HG03095 (cell line): ENCODE measurements at regions not wholly inside any gene's neighbourhood (a gene's known extent, or its start where the extent isn't known, plus 50 kb on each side); places are given as distances from the start of the nearest gene placed in this dataset.
A peak's percentile ranks its signal among the peaks of the same experiment; 100 is the strongest.

ENCODE experiments used
- ATAC-seq: cut with Tn5 transposase; IDR thresholded peaks from one replicate; pipeline ENCODE4 v1.9.1; 2021; ENCODE audit warnings: moderate library complexity; ENCODE audit not compliant: unreplicated experiment

DNA sequence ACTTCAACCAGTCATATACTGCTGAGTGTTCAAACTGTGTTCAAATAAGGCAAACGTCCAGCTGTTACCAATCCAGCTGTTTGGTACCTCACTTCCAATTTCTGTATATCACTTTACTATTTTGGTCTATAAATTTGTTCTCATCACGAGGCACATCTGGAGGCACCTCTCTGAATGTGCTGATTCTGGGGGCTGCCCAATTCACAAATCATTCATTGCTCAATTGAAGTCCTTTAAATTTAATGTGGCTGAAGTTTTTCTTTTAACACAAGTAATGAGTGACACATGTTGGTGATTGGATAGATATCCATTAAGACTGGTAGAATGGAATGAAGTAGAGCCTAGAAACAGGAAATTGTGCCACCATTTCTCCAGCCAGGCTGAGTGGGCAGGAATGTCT lies 617.0 kb upstream of the TMEM132C start:
- no peak for ATAC-seq

DNA sequence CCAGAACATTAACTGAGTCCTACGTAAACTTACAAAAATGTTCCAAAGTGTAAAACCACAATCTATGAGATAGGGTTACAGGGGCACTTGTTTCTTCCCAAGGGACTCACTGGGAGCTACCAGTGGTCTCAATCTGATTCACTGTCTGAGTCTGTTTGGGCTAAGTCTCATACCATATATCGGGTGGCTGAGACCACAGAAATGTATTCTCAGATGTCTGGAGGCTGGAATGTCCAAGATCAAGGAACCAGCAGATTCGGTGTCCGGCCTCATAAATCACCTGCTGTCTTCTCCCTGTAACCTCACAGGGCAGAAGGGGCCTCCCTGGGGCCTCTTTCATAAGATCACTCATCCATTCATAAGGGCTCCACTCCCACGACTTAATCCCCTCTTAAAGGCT lies 616.3 kb upstream of the TMEM132C start:
- no peak for ATAC-seq

- no peak for ATAC-seq
Observed at GRCh38 chr12:127652281-127652680, 614.7 kb upstream of the TMEM132C start.

DNA sequence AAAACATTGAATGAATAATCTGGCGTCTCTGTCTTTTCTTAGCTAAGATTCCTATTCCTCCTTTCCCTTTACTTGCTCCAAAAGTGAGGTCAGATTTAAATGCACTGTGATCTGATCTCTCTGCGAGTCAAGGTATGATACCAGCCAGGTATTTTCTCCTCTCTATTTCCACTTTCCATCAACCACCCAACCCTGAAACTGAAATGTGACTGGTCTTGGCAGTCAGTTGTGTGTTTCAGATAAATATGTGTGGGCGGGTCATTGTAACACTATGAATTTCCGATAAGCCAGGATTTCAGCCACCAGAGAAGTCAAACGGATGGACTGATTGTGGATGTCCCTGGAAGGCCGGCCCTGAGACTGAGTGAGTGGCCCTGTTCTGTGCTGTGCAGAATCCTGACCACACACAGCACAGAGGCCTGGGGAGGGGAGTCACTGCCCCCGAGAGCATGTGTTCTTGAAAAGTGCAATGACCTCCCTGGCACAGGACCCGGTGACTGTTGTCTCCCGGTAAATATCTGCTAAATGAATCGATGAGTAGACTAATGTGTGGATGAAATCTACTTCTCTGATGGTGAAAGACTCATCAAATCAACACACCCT lies 612.5 kb upstream of the TMEM132C start:
- ATAC-seq, result no peak

GRCh38 chr12:127655691-127656090 lies 611.3 kb upstream of the TMEM132C start:
- ATAC-seq, result no peak

DNA sequence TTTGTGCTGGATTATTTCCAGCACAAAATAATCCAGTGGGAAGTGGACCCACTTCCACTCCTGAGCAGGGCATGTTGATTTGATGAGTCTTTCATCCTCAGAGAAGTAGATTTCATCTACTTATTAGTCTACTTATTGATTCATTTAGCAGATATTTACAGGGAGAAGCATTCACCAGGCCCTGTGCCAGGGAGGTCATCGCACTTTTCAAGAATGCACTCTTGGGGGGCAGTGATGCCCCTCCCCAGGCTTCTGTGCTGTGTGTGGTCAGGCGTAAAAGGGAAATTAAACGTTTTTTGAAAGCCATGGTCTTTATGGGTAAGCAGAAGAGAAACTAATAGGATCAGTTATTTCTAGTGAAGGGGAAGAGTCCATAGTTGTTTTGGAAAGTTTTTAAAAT lies 610.7 kb upstream of the TMEM132C start:
- ATAC-seq, result no peak

DNA sequence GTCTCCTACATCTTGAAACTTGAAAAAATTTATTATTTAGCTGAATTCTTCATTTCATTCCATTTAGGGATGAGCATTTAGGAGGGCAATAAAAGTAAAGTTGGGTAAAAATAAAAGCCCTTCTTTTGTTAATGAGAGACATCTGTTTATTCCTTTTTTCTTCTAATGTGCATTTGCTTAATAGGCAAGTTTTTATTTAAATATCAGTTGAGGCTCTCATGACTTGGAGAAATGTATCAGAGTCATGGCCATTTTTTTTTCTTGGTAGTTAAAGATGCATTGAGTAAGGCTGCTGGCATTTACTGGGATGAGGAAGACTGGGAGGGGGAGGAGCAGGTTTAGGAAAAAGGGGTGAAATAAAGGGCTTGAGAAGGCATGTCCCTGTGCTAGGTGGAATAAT lies 609.9 kb upstream of the TMEM132C start:
- ATAC-seq, result no peak

DNA sequence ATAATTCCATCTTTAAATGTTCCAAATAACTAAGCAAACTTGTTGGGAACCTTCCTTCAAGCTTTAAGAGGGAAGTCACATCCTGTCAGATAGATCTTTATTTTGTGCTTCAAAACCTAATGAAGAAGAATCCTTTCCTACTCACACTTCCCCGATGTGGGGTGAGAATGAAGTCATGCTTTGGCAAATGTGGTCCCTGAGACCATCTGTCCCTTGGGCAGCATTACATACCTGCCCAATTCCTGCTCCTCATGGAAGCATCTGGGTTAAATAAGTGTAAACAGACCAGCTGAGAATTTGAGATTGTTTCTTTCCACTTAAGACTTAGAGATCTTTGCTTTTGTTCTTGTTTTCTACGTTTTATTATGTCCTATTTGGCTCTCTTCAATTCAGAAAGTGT lies 606.0 kb upstream of the TMEM132C start:
- ATAC-seq, result no peak

DNA sequence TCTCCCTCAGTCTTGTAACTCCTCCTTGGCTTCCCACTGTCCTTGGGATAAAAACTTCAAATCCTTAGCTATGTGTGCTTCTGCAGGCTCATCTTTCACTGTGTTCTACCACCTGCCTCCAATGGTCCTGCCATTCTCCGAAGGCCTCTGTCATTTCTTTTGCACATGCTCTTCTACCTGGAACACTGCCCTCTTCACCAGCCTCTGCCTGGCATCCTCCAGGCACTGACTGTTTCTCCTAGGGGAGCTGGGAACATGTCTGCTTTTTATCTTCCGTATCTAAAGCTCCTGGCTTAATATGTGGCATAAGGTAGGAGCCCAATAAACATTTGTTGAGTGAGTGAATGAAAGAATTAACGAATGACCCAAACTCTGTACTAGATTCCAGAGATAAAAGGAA lies 603.3 kb upstream of the TMEM132C start:
- ATAC-seq, result no peak

DNA sequence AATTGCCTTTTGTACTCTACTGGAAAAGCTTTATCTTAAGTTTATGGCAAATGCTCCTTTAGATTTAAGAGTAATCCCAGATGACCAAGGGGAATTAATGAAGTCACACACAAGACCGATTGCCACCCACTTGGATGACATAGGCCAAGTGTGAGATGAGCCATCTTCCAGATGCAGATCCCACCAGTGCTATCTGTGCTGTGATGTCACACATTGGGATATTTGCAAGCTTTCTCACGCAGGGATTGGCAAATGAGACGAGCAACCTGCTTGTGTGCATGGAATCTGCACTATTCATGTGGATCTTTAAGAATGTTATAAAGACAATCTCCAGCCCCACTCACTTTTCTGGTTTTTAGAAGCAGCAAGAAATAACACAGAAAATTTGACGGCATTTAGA lies 602.1 kb upstream of the TMEM132C start:
- no peak for ATAC-seq

DNA sequence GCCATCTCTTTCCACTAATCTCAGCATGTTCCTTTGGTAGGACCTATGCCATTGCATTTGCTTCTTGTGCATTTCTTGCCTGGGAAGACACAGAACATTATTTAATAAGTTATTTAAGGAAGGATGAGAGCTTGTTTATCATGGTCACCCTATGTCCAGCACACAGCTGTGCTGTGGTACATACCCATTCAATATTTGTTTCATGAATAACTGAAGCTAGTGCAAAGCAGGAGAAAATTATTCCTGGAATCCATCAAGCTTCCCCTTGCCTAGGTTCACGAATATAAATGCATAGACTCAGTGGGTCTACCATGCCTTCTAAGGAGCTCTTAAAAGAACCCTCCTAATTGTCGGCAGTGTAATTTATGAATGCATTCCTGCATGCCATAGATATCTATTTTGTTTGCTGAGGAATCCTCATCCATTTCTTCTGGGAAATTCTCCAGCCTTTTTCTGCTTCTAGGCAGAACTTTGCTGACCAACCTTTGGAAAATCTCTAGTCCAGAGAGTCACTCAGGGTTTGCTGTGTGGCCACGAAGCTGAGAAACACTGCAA lies 599.8 kb upstream of the TMEM132C start:
- ATAC-seq, result no peak

GRCh38 chr12:127670294-127670693 lies 596.7 kb upstream of the TMEM132C start:
- ATAC-seq, result no peak

- no peak for ATAC-seq
Observed at GRCh38 chr12:127670796-127671195, 596.2 kb upstream of the TMEM132C start.

- ATAC-seq, result no peak
Observed at GRCh38 chr12:127675936-127676335, 591.0 kb upstream of the TMEM132C start.

- ATAC-seq, result peak; percentile 55
Observed at GRCh38 chr12:127677537-127678131, 589.3 kb upstream of the TMEM132C start.

DNA sequence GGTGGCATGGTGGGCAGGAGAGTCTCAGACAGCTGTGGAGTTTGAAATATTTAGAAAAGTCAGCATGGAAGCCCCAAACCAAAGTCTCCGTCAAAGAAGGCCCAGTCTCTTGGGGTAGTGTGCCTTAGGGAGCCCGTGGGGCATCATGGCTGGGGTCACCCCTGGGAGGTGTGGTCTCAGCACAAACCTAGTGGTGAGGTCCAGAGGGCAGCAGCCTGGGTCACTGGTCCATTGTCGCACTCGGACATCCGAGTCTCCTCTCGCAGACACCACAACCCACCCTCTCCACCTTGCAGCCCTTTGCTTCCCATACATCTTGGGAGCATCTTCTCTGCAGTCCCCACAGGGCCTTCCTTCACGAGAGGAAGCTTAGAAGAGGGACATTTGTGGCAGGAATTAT lies 588.0 kb upstream of the TMEM132C start:
- no peak for ATAC-seq

DNA sequence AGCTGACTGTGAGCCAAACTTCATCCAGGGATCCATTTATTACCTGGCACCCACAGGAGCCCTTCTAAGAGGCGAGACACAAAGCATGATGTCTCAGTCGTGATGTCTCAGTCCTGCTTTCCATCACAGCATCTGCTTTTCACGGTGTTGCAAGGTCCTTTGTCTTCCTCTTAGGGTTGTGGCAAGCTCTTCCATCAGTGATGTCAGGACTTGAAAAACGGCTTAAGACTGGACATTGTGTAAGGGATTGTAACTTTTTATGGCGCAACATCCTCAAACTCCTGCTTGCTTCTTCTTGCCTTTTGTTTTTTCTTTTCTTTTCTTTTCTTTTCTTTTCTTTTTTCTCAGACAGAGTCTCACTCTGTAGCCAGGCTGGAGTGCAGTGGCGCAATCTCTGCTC lies 586.5 kb upstream of the TMEM132C start:
- ATAC-seq, result no peak

- no peak for ATAC-seq
Observed at GRCh38 chr12:127681151-127681754, 585.7 kb upstream of the TMEM132C start.

DNA sequence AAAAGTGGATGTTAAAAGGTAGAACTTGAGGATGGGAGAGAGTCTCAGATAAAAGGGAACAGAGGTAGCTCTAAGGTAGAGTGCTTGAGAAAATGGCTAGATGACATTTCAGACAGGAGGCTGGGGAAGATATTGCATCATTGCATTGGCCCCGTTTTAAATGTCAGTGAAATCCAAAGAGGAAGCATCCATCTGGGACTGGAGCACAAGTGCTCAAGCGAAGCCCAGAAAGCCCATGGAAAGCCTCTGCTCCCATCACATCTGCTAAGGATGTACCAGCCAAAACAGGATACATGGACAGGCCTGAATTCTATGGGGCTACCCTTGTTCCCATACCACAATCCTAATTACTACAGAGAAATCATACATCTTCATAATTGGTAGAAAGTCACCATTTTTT lies 581.5 kb upstream of the TMEM132C start:
- no peak for ATAC-seq

DNA sequence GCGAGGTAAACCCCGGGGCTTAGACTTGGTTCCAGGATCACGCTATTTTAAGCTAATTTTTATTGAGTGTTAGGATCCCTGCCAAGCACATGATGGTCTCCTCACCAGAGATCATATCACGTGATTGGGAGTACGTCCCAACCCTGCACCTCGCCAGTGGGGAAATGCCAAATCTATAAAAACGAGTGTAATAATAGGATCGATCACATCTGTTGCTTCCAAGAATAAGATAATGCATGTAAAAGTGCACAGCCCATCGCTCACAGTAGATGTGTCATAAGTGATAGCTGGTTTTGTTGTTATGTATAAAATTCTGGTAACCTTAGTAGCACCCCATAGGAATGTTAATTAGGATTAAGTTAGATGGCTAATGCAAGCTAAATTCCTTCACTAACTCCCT lies 581.0 kb upstream of the TMEM132C start:
- ATAC-seq, result no peak

DNA sequence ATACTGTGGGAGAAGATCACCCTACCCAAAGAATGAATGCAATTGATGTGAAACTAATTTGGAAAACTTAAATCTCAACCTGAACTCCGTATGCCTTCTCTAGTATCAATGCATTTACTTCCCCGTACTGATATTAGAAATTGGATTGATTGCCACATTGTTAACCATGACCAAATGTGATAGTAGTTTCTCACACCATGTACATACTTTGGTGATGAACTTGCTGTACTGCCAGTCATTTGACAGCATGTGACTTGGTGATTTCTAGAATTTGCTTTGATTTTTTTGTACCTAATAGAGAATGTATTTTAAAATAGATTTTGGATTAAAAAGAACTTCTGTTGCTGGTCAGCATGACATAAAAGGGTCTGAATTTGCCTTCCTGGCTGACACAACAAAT lies 579.8 kb upstream of the TMEM132C start:
- ATAC-seq, result no peak

- ATAC-seq, result no peak
Observed at GRCh38 chr12:127688906-127689428, 578.0 kb upstream of the TMEM132C start.
